Renal pelvis (tissue), 1 donor: ENCODE measurements at regions not wholly inside any gene's neighbourhood (a gene's known extent, or its start where the extent isn't known, plus 50 kb on each side); places are given as distances from the start of the nearest gene placed in this dataset.
"Not testable (repeated sequence)": the region's sequence is repeated elsewhere in the genome, so short reads cannot be mapped to it uniquely, and the experiment has no call there.

Source experiments
- DNase-seq: peaks from one replicate; pipeline ENCODE4 v3.0.0-alpha.2; 2013

DNA sequence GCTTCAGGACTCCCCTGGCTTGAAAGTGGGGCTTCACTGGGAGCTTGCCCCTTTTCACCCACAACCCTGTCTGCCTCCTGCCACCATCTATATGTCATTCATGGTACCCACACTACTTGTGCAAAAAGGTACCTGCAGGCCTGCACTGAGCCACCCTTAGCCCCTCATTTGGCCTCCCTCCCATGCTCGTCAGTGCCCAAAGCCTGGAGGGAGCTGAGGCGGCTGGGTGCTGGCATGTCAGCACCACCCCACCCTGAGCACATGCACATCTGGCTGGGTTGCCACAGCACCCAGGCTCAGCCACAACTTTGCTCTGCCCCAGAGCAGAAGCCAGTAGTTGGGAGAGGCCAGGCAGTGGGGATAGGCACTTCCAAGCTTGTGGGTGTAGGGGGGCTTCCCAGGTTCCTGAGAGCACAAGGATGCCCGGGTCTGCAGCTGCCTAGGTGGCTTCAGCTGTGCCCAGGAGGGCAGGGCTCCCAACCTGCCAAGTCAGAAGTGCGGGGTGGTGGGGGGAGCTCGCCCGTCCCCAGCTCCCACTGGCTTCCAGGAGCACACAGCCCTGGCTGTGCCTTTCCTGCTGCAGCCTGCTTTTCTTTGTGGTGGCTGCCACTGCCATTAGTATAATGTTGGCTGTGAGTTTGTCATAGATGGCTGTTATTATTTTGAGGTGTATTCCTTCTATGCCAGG is 1054.6 kb upstream of the EPHA6 start:
- no peak for DNase-seq

DNA sequence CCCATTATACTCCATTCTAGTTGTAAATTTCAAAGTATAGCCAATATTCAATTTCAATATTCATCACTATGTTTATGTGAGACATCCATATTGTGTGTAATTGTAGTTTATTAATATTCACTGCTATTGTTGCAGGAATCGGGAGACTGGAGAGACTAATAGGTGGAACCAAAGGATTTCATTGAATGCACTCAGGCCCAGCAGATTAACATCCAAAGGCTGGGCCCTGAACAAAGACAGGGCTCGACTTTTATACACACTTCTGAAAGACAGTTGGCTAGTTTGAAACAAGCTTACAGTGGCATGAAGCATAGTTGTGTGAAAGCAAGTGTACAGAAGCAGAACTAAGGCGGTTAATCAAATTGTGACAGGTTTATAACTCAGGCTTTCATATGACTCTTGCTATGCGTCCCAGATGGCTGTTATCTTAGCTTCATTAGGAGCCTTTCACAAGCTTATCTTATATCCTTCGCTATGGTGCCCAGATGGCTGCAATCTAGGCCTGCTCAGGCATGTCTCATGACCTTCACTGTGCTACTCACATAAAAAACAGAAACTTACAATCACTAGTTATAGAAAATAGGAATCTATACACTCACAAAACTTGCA is 1038.8 kb upstream of the EPHA6 start:
- DNase-seq = no peak

DNA sequence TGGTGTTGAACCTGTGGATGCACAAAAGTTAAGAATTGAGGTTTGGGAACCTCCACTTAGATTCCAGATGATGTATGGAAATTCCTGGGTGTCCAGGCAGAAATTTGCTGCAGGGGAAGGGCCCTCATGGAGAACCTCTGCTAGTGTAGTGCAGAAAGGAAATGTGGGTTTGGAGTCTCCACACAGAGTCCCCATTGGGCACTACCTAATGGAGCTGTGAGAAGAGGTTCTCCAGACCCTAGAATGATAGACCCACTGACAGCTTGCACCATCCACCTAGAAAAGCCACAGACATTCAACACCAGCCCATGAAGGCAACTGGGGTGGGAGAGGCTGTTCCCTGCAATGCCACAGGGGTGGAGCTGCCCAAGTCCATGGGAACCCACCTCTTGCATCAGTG is 1032.8 kb upstream of the EPHA6 start:
- DNase-seq = no peak

DNA sequence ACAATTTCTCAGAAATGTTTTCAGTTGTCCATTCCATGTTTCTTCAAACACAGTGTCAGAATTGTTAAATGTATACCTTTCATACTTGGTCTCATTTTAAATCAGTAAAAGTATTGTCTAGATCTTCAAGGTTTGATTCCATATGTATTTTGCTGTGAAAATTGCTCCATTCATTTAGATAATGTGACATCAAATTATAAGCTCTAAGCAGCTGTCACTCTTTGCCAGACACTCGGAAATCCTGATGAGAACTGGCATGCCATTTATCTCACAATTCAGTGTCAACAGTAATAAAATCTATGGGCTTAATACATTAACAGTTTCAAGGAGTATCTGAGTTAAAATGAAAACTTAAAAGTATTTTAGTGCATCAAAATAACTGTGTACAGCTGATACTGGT is 1025.3 kb upstream of the EPHA6 start:
- no peak for DNase-seq

DNA sequence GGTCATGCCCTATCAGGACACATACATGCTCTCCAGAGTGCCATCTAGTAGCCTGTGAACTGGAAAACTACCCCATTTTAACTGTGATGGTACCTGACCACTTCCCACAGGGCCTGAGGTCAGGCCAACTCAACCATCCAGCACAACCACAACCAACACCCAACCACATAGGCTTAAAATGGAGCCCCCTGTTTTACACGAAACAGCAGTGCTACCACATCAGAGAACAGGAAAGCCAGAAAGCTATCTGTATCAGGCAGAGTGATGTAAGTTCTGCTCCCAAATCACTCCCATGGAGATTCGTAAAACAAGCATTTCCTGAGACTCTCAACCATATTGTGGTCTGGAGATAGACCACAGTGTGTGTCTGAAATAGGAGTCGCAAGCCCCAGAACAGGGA is 1017.3 kb upstream of the EPHA6 start:
- DNase-seq = no peak

DNA sequence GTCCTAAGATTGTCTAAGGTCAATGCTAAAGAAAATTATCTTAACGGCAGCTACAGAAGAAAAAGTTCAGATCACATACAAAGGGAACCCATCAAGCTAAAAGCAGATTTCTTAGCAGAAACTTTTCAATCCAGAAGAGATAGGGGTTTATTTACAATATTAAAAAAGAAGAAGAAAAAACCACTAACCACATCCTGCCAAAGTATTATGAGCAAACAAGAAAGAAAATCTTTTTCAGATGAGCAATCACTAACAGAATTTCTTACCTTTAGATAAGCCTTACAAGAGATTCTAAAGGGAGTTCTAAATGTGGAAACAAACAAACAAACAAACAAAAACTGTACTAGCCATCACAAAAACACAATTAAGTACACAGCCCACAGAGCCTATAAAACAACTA is 1015.8 kb upstream of the EPHA6 start:
- DNase-seq = no peak

DNA sequence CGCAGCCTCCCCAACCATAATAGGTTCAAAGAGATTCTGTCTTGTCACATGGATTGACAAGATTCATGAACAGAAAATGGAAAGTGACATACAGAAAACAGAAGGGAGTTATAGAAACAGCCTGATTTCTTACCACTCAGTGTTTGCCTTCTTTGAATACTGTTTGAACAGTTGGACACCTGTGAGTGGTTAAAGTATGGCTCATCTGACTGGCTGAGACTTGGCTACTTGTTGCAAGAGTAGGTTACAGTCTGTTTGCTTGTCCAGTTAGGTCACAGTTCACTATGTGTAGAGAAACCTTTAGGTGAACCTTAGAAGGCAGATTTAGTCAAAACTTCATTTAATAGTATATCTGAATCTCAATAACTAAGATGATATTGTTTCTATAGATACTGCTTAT is 1003.9 kb upstream of the EPHA6 start:
- DNase-seq = no peak

DNA sequence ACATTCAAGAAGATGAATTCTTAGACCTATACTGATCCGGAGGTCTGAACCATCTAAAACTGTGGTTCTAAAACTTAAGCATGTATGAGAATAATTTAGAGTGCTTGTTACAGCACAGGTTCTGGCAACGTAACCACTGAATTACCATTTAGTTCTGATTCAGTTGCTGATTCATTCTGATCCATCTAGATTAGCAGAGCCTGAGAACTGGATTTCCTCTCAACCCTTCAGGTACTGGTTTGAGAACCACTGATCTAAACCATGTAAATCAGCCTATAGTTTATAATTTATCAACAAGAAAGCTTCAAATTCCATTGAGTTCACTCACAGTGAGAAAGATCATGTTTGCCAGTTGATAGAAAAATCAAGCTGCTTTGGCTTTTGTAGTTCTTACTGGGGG is 1001.1 kb upstream of the EPHA6 start:
- no peak for DNase-seq

DNA sequence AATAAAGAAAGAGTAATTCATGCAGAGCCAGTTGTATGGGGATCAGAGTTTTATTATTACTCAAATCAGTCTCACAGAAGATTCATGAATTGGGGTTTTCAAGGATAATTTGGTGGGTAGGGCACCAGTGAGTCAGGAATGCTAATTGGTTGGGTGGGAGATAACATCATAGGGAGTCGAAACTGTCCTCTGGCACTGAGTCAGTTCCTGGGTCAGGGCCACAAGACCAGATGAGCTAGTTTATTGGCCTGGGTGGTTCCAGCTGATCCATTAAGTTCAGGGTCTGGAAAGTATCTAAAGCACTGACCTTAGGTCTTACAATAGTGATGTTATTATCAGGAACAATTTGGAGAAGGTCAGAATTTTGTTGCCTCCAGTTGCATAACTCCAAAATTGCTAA is 998.6 kb upstream of the EPHA6 start:
- DNase-seq = no peak

DNA sequence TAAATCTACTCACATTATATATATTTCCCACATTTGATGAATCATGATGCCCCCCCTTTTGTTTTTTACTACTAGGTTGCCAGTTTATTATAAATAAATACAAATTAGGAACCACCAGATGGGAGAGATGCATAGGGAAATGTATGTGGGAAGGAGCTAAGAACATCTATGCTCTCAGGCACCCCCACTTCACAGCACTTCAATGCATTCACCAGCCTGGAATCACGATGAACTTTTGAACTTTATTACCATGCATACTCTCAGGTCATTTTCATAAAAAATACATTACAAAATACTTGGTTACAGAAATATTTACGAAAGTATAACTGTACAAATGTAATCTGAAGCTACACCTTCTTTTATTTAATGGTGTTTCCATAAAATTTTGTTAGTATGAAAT is 988.0 kb upstream of the EPHA6 start:
- no peak for DNase-seq

DNA sequence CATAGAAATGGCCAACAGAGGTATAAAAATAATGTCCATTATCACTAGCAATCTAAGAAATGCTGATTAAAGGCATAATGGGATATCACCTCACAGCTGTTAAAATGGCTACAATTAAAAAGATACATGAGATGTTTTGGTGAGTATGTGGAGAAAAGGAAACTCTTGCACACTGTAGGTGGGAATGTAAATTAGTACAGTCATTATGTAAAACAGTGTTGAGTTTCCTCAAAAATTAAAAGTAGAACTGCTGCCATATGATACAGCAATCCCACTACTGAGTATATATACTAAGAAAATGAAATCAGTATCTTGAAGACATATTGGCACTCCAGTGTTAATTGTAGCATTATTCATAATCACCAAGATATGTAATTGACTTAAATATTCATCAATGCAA is 982.2 kb upstream of the EPHA6 start:
- no peak for DNase-seq

DNA sequence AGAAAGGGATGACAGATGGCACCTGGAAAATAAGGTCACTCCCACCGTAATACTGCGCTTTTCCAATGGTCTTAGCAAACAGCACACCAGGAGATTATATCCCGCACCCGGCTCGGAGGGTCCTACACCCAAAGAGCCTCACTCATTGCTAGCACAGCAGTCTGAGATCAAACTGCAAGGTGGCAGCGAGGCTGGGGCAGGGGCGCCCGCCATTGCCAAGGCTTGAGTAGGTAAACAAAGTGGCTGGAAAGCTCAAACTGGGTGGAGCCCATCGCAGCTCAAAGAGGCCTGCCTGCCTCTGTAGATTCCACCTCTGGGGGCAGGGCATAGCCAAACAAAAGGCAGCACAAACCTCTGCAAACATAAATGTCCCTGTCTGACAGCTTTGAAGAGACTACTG is 953.8 kb upstream of the EPHA6 start:
- DNase-seq = not testable (repeated sequence)

DNA sequence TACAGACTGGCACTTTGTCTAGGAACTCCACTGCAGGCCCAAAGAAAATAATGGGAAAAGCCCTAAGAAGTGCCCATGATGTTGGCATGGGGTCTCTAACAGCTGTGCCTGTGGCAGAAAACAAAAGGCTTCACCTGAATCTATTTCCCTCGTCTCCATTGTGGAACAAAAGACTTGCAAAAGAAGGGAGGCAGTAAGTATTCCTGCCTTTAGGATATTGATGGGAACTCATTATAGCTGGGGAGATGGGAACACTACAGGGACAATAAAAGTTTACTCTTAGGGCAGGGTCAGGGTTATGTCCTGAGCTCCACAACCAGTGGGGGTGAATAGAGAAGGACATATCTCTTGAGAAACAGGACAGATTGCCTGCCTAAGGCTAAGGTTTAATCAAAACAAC is 930.6 kb upstream of the EPHA6 start:
- DNase-seq = no peak

DNA sequence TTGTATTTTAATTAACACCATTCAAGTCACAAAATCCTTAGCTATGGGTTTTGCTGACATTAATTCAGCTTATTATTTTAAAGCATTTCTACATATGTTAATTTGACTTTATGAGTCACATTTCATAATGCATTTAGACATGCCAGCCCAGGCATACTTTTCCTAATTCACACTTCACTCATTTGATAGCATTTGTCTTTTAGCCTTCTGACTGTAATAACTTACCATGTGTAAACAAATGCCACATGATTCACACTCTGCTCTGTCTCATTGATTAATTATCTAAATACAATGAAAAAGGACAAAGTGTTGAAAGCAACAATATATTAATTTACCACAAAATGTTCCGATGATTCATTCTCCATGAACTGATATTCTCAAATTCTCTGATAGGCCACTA is 927.8 kb upstream of the EPHA6 start:
- no peak for DNase-seq

DNA sequence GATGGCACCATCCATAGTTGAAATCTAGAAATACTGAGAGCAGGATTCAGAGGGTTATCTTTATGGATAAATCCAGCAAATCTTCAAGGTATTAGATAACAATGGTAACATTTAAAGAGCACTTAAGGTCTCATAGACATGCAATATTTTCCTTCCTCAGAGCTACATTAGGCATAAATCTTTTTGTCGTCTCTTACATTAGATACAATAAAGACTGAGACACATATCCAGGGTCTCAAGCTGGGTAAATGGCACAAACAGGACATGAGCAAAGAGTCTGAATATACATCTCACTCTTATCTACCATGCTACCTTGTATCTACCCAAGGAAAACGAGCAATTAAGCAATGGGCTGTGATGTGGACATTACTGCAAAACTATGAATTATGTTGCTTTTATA is 927.3 kb upstream of the EPHA6 start:
- no peak for DNase-seq

DNA sequence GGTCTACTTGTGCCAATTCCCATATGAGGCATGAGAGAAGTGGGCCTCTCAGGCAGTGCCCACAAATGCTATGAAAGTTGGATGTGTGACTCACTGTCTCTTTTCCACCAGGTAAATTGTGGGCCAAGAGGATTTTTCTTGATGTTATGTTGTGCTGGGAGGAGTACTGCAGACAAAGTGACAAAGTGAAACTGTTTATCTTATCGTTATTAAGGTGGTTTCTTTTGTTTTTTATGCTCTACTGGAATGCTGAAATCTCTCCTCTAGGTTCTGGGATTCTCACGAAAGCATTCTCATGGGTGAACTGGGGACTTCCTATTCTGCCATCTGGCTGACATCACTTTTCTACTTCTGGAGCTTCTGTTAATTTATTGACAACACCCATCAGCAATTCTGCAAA is 919.6 kb upstream of the EPHA6 start:
- no peak for DNase-seq

DNA sequence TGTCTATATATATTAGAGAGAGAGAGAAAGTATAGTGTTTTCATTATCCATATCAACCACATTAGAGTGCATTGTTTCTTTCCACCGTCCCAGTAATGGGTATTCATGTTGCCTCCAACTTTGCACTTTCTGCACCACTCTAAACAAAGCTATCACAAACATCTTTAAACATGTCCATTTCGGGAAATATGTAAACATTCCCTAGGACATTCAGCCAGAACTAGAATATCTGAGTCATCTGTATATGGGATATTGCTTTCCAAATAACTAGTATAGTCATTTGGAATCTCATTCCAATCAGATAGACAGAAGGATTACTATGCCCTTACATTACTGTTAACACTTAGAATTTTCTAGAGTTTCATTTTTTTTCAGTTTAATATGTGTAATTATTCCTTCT is 914.9 kb upstream of the EPHA6 start:
- DNase-seq = no peak

DNA sequence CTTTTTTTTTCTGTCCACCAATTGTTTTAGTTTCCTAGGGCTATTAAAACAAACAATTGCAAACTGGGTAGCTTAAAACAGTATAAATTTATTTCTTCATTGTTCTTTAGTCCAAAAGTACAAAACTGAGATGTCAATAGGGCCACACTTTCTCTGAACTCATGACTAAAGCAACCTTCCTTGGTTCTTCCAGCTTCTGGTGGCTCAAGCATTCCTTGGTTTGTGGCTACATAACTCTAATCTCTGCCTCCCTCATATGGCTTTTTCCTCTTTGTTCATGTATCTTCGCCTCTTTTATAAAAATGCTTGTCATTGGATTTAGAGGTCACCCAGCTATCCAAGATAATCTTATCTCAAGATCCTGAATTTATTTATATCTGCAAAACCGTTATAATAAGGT is 914.5 kb upstream of the EPHA6 start:
- no peak for DNase-seq

DNA sequence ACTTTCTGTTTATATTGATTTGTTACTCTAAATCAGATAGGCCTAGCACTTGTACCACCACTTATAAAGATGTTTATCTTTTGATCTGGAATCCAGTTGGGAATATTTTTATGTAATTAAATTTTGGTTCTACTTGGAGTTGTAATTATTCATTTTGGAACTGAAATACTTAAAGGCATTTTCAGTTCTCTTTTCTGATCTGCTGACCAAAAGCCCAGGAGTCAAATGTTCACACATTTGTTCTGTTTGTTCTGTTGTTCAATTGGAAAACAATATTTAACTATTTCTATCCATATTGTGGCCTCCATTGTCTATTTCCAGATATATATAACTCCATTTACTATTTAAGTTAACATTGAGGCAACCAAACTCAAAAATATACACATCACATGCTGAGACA is 912.4 kb upstream of the EPHA6 start:
- no peak for DNase-seq

DNA sequence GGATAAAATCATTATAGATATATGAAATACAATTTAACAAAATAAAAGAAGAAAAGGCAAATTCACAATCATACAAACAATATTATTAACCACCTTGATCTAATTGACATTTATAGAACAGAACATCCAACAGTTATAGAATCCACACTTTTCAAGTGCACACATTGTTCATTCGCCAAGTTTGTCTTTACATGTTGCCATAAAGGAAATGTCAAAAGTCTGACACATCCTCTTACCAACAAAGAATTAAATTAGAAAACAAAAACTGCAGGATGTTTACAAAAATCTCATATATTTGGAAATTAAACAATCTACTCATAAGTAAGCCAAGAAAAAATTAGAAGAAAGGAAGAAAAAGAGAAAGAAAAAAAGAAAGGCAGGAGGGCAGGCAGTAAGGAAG is 909.2 kb upstream of the EPHA6 start:
- DNase-seq = no peak

DNA sequence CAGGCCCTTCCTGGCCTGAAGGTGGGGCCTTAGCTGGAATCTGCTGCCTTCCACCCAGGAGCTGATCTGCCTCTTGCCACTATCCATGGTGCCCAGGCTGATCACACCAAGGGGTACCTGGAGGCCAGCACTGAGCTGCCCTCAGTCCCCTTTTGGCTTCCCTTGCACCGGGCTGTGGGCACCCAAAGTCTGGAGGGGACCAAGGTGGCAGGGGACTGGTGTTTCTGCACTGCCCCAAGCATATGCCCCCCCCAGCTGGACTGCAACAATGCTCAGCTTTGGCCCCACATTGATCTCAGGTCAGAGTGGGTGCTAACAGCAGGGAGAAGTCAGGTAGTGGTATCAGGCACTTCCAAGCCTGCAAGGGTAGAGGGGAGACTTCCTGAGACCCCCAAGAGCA is 902.6 kb upstream of the EPHA6 start:
- DNase-seq = no peak

DNA sequence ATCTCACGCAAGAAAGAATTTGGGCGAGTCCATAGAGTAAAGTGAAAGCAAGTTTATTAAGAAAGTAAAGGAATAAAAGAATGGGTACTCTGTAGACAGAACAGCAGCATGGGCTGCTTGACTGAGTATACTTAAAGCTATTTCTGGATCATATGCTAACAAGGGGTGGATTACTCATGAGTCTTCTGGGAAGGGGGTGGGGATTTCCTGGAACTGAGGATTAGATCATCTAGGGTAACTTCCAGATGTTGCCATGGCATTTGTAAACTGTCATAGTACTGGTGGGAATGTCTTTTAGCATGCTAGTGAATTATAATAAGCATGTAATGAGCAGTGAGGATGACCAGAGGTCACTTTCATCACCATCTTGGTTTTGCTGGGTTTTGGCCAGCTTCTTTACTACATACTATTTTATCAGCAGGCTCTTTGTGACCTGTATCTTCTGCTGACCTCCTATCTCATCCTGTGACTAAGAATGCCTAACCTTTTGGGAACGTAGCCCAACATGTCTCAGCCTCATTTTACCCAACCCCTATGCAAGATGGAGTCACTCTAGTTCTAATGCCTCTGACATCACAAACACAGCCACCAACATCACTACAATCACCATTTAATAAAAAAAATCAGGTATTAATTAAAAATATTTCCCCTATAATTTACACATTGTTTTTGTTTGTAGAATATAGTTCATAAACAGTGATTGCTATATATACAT is 890.7 kb upstream of the EPHA6 start:
- DNase-seq = no peak

DNA sequence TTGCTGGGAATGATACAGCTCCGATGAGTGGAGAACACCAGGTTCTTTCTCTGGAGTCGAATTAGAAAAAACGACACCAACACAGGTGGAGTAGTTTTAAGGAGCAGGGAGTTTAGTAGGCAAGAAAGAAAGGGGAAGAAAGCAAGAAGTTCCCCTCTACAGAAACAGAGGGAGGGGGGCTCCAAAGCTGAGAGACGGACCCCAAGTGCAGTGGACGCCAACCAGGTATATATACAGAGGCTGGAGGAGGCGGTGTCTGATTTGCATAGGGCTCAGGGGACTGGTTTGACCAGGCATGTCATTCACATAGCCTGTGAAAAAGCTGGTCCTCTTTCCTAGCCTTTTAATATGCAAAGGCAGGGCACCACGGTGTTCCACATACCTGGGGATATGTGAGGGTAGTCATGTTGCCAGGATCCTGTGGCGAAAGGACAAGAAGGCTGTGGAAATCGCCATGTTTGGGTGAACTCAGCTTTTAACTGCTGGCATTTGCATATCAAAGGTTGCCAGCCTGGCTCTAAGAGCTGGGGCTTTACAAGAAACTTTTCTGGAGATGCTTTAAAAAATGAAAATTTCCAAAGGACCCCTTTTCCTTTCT is 887.4 kb upstream of the EPHA6 start:
- no peak for DNase-seq
